ENCODE measurements at regions not wholly inside any gene's neighbourhood (a gene's known extent, or its start where the extent isn't known, plus 50 kb on each side); places are given as distances from the start of the nearest gene placed in this dataset.

DNA sequence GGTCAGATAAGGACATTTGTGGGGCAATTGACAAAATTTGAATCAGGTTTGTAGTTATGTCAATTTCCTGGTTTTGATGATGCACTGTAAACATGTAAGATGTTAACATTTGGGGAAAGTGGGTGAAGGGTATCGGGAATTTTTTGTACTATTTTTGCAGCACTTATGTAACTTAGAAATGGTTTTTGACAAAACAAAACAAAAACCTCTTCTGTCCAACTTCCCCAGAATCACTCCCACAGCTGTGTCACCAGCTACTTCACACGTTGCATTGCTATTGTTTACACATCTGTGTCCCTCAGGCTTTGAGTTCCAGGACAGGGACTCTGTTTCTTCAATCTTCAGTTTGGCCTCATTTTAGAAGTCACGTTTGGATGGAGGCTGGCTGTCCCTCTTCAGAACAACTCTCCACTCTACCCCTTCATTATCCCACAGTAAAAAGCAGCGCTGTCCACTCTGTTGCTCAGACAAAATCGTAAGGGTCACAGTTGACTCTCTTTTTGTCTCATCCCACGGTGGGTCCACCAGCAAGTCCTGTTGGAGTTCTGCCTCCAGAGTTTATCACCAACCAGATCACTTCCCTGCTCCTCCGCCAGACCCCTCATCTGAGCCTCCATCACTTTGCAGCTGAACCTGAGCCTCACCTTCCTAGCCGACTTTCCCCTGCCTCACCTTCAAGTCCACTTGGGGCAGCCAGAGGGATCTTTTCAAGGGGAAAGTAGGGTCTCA, 63.2 kb downstream of the NENF start:
- Mint-ChIP-seq H3K4me3 (no peak overlapping the region), H3K4me1 (peaks cover 0 to 5% (median 1%) of the 10 kb centered on the region in 3 donors), H3K9me3 (no peaks in the 10 kb centered on the region), H3K36me3 (peaks cover 3% of the 10 kb centered on the region), H3K27ac (no peak overlapping the region), H3K27me3 (peaks cover 1% of the 10 kb centered on the region)

DNA sequence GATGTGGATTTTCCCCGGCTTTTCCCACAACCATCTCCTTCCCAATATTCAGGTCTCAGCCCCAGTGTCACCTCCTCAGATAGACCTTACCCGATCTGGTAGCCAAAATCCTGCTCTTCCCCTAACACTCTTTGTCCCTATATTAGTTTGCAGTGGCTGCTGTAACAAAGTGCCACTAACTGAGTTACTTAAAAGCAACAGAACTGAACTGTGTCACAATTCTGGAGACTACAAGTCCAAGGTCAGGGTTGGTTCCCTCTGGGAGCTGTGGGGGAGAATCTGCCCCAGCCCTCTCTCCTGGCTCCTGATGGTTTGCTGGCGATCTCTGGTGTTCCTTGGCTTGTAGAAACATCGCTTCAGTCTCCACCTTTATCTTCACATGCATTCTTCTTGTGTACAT, 64.0 kb downstream of the NENF start:
- H3K27me3 Mint-ChIP-seq, result peaks cover 1% of the 10 kb centered on the region
- peaks cover 0 to 1% (median 0%) of the 10 kb centered on the region in 3 donors for H3K9me3 Mint-ChIP-seq
- H3K4me1 Mint-ChIP-seq, result peaks cover 0 to 5% (median under 1%) of the 10 kb centered on the region in 3 donors
- H3K4me3 Mint-ChIP-seq, result no peak overlapping the region
- peaks cover 3% of the 10 kb centered on the region for H3K36me3 Mint-ChIP-seq
- H3K27ac Mint-ChIP-seq, result no peak overlapping the region

DNA sequence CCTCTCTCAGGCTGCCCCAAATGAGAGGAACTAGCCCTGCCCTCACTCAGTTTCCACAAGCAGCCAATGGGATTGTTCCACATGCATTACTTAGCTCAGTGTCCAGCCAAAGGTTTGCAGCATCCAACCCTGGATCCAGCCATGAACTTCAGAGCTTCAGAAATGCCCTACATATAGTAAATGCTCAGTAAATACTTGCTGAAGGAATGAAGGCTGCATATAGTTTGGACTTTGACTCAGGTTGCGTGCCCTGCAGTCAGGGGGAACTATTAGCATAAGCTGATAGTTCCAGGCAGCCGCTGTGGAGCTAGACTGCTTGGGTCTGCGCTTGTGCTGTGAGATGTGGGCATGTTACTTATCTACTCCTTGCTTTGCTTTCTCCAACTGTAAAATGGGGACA, 64.8 kb downstream of the NENF start:
- Mint-ChIP-seq H3K4me3 (no peak overlapping the region), H3K27me3 (peaks cover 1% of the 10 kb centered on the region), H3K9me3 (peaks cover 0 to 6% (median 1%) of the 10 kb centered on the region in 3 donors), H3K36me3 (peaks cover 2% of the 10 kb centered on the region), H3K4me1 (peaks cover 0 to 5% (median 0%) of the 10 kb centered on the region in 3 donors), H3K27ac (no peak overlapping the region)

DNA sequence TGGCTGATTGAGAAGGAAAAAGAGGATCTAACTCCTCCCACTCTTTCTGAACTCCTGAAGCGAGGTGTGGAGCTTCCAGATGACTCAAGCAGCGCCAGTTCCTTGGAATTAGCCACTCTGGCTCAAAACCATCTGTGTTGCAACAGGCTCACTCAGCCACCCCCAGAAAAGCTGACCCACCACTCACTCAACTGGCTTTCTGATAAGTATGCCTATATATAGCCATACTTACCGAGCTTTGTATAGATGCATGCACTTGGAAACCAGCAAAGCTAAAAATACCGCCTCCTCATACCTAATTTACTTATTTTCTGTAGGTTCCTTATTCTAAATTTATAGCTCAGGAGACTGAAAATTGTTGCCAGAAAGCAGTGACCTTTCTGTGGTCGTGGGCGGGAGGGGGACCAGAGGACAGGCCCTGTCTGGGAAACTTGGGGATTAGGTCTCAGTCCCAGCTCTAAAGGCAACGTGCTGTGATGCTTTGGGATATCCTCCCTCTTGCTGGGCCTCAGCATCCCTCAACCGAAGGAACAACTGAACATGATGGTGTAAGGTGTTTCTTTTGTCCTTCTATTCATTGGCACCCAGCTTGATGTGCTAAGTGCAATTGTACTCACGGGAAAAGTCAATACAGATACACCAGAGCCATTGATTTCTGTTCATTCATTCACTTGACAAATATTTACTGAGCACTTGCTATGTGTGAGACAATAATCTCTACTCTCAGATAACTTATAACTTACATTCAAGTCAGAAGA, 65.7 kb downstream of the NENF start:
- Mint-ChIP-seq H3K9me3 (peaks cover 0 to 6% (median 1%) of the 10 kb centered on the region in 3 donors), H3K36me3 (peaks cover 2% of the 10 kb centered on the region), H3K27me3 (peaks cover 1% of the 10 kb centered on the region), H3K4me3 (no peak overlapping the region), H3K4me1 (peaks cover 0 to 5% (median 0%) of the 10 kb centered on the region in 3 donors), H3K27ac (no peak overlapping the region)

DNA sequence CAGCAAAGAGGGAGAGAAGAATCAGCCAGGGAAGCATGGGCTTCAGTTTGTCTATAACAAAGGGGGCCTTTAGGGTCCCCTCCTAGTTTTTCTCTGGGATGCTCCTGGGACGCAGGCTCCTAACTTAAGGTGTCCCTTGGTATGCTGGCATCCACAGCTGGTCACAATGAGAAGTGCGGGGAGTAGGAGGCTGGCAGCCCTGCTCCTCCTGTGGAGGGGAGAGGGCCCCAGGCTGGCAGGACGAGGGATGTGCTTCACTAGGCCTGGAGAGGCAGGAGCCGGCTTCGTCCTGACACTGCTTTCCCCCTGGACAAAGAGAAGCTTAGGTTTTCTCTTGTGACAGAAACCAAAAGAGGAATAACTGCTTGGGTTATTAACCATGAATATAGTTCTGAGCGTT, 67.6 kb downstream of the NENF start:
- no peak overlapping the region for H3K27ac Mint-ChIP-seq
- no peak overlapping the region for H3K4me3 Mint-ChIP-seq
- H3K36me3 Mint-ChIP-seq, result peaks cover 4% of the 10 kb centered on the region
- peaks cover 0 to 5% (median 0%) of the 10 kb centered on the region in 3 donors for H3K4me1 Mint-ChIP-seq
- H3K9me3 Mint-ChIP-seq, result peaks cover 0 to 6% (median 1%) of the 10 kb centered on the region in 3 donors
- H3K27me3 Mint-ChIP-seq, result peaks cover 1% of the 10 kb centered on the region

DNA sequence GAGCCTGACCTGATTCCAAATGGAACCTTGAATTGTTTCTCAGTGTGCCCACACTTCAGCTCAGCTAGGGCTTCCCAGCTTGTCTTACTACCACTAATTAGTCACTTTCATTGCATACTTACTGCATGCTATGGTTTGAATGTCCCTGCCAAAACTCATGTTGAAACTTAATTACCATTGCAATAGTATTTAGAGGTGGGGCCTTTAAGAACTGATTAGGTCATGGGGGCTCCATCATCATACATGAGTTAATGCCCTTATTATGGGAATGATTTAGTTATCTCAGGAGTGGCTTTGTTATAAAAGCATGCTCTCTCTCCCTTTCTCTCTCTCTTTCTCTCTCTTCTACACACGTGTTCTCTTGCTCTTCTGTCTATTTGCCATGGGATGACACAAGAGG, 68.3 kb downstream of the NENF start:
- H3K27me3 Mint-ChIP-seq, result peaks cover 1% of the 10 kb centered on the region
- peaks cover 4% of the 10 kb centered on the region for H3K36me3 Mint-ChIP-seq
- H3K27ac Mint-ChIP-seq, result no peak overlapping the region
- peaks cover 0 to 5% (median 0%) of the 10 kb centered on the region in 3 donors for H3K4me1 Mint-ChIP-seq
- peaks cover 0 to 6% (median 1%) of the 10 kb centered on the region in 3 donors for H3K9me3 Mint-ChIP-seq
- no peak overlapping the region for H3K4me3 Mint-ChIP-seq

DNA sequence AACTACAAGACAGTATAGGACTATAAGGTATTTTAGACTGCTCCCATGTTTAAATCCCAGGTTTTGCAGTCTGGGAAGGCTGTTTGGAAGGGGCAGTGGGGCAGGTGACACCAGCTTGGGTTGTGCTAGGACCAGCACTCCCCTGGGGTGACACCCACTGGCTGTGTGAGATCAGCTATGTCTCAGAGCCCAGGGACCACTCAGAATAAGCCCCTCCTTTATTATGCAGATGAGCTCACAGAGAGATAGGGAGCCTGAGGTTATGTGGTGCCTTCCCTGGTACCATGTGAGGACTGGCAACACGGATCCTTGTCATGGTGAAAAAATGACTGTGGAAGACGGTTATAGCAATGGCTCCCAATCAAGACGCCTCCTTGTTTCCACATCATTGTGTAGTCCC, 71.0 kb downstream of the NENF start:
- H3K9me3 Mint-ChIP-seq, result peaks cover 0 to 6% (median 1%) of the 10 kb centered on the region in 3 donors
- peaks cover 0 to under 1% (median 0%) of the 10 kb centered on the region in 3 donors for H3K4me1 Mint-ChIP-seq
- H3K36me3 Mint-ChIP-seq, result peaks cover 4% of the 10 kb centered on the region
- H3K4me3 Mint-ChIP-seq, result no peak overlapping the region
- no peaks in the 10 kb centered on the region for H3K27me3 Mint-ChIP-seq
- H3K27ac Mint-ChIP-seq, result no peak overlapping the region

DNA sequence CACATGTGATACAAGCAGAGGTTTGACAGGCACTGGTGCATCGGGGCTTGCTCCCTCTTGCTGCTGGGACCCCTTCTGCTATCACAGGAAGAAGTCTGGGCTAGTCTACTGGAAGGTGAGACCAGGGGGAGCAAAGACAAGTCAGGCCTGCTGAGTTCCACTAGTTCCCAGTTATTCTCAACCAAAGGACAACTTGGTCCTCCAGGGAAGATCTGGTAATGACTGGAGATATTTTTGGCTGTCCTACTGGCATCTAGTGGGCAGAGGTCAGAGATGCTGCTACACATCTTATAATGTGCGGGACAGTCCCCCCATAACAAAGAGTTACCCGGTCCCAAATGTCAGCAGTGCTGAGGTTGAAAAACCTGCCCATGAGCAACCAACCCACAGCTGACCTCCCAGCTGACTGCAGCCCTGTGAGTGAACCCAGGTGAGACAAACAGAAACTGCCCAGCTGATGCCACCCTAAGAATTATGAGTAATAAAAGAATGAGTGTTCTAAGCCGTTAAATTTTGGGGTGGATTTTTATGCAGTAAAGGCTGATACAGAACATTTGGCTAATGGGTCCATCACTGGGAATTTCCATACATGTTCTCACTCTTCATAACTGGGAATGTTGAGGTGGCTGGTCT, 71.6 kb downstream of the NENF start:
- H3K4me1 Mint-ChIP-seq, result no peaks in the 10 kb centered on the region
- H3K9me3 Mint-ChIP-seq, result peaks cover 0 to 6% (median 1%) of the 10 kb centered on the region in 3 donors
- H3K4me3 Mint-ChIP-seq, result no peak overlapping the region
- no peak overlapping the region for H3K27ac Mint-ChIP-seq
- H3K27me3 Mint-ChIP-seq, result no peaks in the 10 kb centered on the region
- peaks cover 4% of the 10 kb centered on the region for H3K36me3 Mint-ChIP-seq

DNA sequence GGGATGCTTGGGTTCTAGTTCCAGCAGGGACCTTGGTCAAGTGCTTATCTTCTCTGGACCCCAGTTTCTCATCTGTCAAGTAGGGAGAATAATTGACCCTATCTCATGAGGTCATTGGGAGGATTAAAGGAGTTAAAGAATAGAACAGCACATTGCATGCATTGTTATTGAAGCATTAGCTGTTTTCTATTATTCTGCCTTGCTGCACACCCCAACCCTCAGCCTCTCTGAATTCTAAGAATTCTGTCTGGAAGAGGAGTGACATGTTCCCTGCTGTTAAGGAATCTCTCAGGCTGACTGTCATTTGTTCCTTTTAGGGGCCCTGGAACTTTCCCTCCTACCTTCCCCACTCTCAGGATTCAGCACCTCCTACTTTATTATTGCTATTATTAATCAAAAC, 73.9 kb downstream of the NENF start:
- Mint-ChIP-seq H3K27me3 (peaks cover 7% of the 10 kb centered on the region), H3K27ac (no peak overlapping the region), H3K9me3 (peaks cover 0 to 6% (median 0%) of the 10 kb centered on the region in 3 donors), H3K4me3 (no peak overlapping the region), H3K4me1 (no peaks in the 10 kb centered on the region), H3K36me3 (peaks cover 2% of the 10 kb centered on the region)

DNA sequence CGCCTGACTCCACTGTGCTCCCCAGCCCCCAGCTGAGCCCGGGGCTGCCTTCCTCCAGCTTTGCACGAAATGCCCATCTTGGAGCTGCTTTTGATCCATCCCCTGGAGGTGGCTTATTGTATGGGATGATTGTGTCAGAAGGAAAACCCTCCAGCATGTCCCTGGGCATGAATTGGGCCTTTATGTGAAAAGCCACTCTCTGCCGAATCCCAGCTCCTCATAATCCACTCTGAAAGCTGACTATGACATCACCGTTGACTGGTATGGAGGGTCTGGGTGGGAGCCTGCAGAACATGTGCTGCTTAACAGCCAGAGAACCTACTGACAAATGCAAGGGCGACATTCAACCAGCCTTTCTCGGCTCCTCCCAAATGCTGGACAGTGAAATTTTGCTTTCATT, 74.6 kb downstream of the NENF start:
- peaks cover 14% of the 10 kb centered on the region for H3K27me3 Mint-ChIP-seq
- H3K36me3 Mint-ChIP-seq, result peaks cover 2% of the 10 kb centered on the region
- no peaks in the 10 kb centered on the region for H3K4me1 Mint-ChIP-seq

DNA sequence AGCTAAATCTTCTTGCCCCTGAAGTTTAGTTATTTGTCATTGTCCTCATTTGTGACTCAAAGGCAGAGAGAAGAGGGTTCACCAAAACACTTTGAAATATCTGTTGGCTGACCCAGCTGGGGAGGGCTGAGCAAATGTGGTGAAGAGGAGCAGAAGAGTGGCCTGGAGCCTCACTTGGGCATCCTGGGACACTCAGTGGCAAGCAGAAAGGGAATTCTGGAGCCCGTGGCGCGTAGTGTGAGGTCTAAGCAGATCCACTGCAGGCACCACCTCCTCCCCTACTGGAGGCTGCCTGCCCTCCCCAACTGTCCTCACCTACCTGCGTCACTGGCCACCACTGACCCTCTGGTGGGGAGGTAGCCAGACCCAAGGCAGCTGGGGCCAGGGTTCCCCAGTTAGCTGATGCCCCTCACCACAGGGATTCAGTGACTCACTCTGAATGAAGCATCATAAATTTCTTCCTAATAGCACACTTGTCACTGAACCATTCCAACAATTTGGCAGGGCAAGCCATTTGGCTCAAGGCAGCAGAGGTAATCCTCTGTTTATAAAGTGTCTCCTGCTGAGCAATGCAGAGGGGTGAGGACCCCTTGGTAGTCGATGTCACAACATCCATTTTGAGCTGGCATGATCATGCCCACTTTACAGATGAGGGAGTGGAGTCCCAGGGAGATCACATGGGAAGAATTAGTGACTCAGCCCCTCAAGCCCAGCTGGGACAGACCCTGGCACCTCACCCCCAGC, 80.3 kb downstream of the NENF start:
- Mint-ChIP-seq H3K4me3 (no peak overlapping the region), H3K36me3 (peaks cover 2% of the 10 kb centered on the region), H3K27me3 (peaks cover 60% of the 10 kb centered on the region), H3K4me1 (peaks cover 0 to 6% (median 3%) of the 10 kb centered on the region in 3 donors), H3K27ac (peak overlapping the region in 1 of 3 donors; percentile 0), H3K9me3 (no peaks in the 10 kb centered on the region)

More for the DNA sequence above, 74.6 kb downstream of the NENF start:
- H3K4me3 Mint-ChIP-seq, result no peak overlapping the region
- no peak overlapping the region for H3K27ac Mint-ChIP-seq
- H3K9me3 Mint-ChIP-seq, result peaks cover 0 to under 1% (median 0%) of the 10 kb centered on the region in 3 donors

DNA sequence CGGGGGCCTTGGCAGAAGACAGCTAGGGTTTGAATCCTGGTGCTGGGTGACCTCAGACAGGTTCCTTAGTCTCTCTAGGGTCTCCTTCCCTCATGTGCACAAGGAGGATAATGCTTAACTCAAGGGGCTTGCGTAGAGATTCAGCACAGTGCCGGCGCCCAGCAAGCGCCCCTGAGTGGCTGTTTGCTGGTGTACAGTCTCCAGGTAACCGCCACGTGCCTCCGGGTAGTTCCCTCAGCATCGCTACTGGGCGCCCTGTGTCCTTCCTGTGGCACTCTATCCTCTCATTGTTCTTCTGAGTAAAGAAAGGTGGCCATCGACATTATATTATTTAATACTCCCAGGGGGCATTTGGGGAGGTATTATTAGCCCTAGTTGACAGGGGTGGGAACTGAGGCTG, 80.9 kb downstream of the NENF start:
- Mint-ChIP-seq H3K27ac (no peak overlapping the region), H3K4me1 (peaks cover 0 to 6% (median 3%) of the 10 kb centered on the region in 3 donors), H3K36me3 (peaks cover 2% of the 10 kb centered on the region)

DNA sequence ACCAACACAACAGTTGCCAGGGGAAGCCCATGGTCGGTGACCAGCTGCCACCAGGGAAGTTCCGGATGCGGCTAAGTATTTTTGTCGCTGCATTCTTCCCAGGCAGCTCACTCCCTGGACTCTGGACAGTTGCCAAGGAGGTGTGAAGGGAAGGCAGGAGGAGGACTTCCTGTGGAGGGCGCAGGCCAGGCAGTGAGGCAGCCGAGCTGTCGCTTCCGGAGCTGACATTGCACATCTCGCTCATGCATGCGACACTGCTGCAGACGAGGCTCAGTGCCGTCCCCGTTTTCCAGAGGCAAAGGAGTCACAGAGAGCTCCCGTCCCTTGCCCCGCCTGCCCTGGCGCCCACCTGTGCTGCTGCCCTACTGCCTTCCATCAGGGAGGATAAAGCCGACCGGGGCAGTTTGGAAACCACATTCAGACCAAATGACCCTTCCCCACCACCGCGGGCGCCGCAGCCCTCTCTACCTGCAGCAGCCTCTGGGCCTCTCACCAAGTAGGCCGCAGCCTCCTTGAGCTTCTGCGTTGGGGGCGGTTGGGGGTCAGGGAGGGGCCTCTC, 81.4 kb downstream of the NENF start:
- Mint-ChIP-seq H3K4me1 (peaks cover 0 to 6% (median 3%) of the 10 kb centered on the region in 3 donors), H3K27ac (no peak overlapping the region), H3K4me3 (peak overlapping the region in 3 of 4 donors; percentile 51 to 63 (median 62)), H3K36me3 (peaks cover 2% of the 10 kb centered on the region), H3K9me3 (no peaks in the 10 kb centered on the region), H3K27me3 (peaks cover 60% of the 10 kb centered on the region)

More for the DNA sequence above, 80.9 kb downstream of the NENF start:
- peak overlapping the region in 1 of 4 donors; percentile 62 for H3K4me3 Mint-ChIP-seq
- H3K27me3 Mint-ChIP-seq, result peaks cover 60% of the 10 kb centered on the region
- no peaks in the 10 kb centered on the region for H3K9me3 Mint-ChIP-seq

DNA sequence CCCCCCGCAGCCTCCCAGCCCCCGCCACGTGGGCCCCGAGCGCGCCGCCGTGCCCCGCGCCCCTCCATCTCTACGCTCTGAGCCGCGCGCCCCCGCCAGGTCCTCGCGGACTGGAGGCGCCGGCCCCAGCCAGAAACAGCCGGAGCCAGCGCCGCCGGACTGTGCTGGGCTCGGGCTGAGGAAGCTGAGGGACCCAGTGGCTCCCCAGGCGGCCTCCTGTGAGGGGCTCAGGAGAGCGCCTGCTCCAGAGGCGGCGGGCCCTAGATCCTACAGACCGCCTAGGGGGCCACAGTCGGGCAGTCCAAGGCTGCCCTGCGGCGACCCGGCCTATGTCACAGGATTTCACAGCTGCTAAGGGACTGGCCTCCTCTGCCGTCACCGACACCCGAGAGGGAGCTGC, 82.1 kb downstream of the NENF start:
- Mint-ChIP-seq H3K27me3 (peaks cover 60% of the 10 kb centered on the region), H3K4me3 (peak overlapping the region in 2 of 4 donors; percentile 51 to 63), H3K27ac (no peak overlapping the region), H3K9me3 (no peaks in the 10 kb centered on the region), H3K36me3 (peaks cover 2% of the 10 kb centered on the region), H3K4me1 (peaks cover 0 to 6% (median 3%) of the 10 kb centered on the region in 3 donors)

All from IgD-negative memory B cell (primary cell).